ENCODE measurements at regions not wholly inside any gene's neighbourhood (a gene's known extent, or its start where the extent isn't known, plus 50 kb on each side); places are given as distances from the start of the nearest gene placed in this dataset.

GRCh38 chr9:134540276-134541096 is 101.1 kb upstream of the COL5A1 start:
- Histone ChIP-seq H3K4ac (replicated peaks; ENCODE audit: insufficient read length, low read depth, low read length) (no peak overlapping the region), H3K27ac (ENCODE audit: low read depth, low read length) (no peak overlapping the region), H3K23ac (ENCODE audit: insufficient read length) (no peak overlapping the region), H4K5ac (ENCODE audit: insufficient read length, low read depth, low read length) (no peak overlapping the region), H3K56ac (replicated peaks; ENCODE audit: insufficient read length, low read depth, low read length) (no peak overlapping the region), H4K8ac (ENCODE audit: extremely low read depth, insufficient read depth, low read length) (no peak overlapping the region; the same call in 1 of the 2 replicates), H3K4me3 (ENCODE audit: extremely low read depth in 1 of 4, insufficient read depth in 2 of 4, low read depth in 3 of 4, low read length in 4 of 4) (no peak overlapping the region), H3K9me3 (ENCODE audit: insufficient read depth in 2 of 2, low read depth in 1 of 2, low read length in 1 of 2) (no peaks in the 10 kb centered on the region; a peak in 1 of 4 replicates), H3K79me1 (ENCODE audit: low read depth, low read length) (no peaks in the 10 kb centered on the region), H2AFZ (ENCODE audit: low read length) (no peak overlapping the region), H3K4me1 (replicated peaks in 1 of 4; ENCODE audit: control insufficient read depth in 3 of 4, insufficient read depth in 4 of 4, low read length in 3 of 4) (peaks cover 3 to 6% (median 4%) of the 10 kb centered on the region in 4 experiments; a peak in 4 of 7 replicates), H3K79me2 (ENCODE audit: control insufficient read depth in 1 of 2, insufficient read depth in 2 of 2, low read length in 2 of 2) (no peaks in the 10 kb centered on the region), H2AK5ac (ENCODE audit: low read depth, low read length) (no peak overlapping the region), H2BK12ac (ENCODE audit: low read depth, low read length) (no peak overlapping the region), H2BK15ac (ENCODE audit: low read length) (no peak overlapping the region), H3K4me2 (ENCODE audit: insufficient read depth in 1 of 2, low read depth in 2 of 2, low read length in 2 of 2) (no peak overlapping the region), H2BK5ac (ENCODE audit: low read depth, low read length) (no peak overlapping the region), H3K27me3 (replicated peaks in 1 of 4; ENCODE audit: control insufficient read depth in 3 of 4, extremely low read depth in 1 of 4, insufficient read depth in 3 of 4, low read length in 3 of 4) (no peaks in the 10 kb centered on the region; a peak in 1 of 7 replicates), H3K9ac (replicated peaks in 1 of 4; ENCODE audit: extremely low read depth in 1 of 4, low read depth in 3 of 4, low read length in 3 of 4) (no peak overlapping the region), H3K14ac (ENCODE audit: insufficient read length) (no peak overlapping the region), H3K18ac (ENCODE audit: extremely low read depth, low read length) (no peak overlapping the region), H3K36me3 (ENCODE audit: control insufficient read depth in 2 of 4, insufficient read depth in 4 of 4, low read length in 3 of 4) (no peaks in the 10 kb centered on the region), H4K91ac (replicated peaks; ENCODE audit: insufficient read length, low read length) (no peak overlapping the region), H4K20me1 (replicated peaks in 1 of 2; ENCODE audit: control insufficient read depth in 1 of 2, insufficient read depth in 2 of 2, low read length in 2 of 2) (no peaks in the 10 kb centered on the region), H2BK20ac (ENCODE audit: low read length) (no peak overlapping the region), H3K23me2 (ENCODE audit: low read depth, low read length) (no peaks in the 10 kb centered on the region), H2BK120ac (replicated peaks; ENCODE audit: low read depth, low read length) (no peak overlapping the region)
- FAIRE-seq (no peak), DNase-seq (ENCODE audit: low read depth in 1 of 2, low spot score in 2 of 2) (no peak)
- TF ChIP-seq RBBP5 (IDR thresholded peaks at IDR 0.05; ENCODE audit: borderline replicate concordance, low read depth, low read length) = no peak
- no peak for TF ChIP-seq BACH1 (IDR thresholded peaks at IDR 0.05; ENCODE audit: low read length)
- TF ChIP-seq CHD2 (IDR thresholded peaks at IDR 0.05; ENCODE audit: low read length) = no peak
- TF ChIP-seq EGR1 (IDR thresholded peaks at IDR 0.05; ENCODE audit: borderline replicate concordance, low read depth, low read length) = no peak
- no peak for TF ChIP-seq ATF2 (IDR thresholded peaks at IDR 0.05; ENCODE audit: low read length)
- TF ChIP-seq SUZ12 (IDR thresholded peaks at IDR 0.05; ENCODE audit: low read length) = no peak
- 85% methylated on average over 19 of the region's 19 CpGs; no CpG with 5 or more reads in 1 of the 2 experiments for WGBS, 2 experiments (ENCODE audit: extremely low coverage in 1 of 2, insufficient coverage in 1 of 2, insufficient read length in 1 of 2, insufficient replicate concordance in 2 of 2, low coverage in 1 of 2, low lambda C conversion rate in 2 of 2, missing lambda C conversion rate in 1 of 2)
- ChIA-PET CTCF (ENCODE audit: partially characterized antibody) (no interaction called here), POLR2A (ENCODE audit: partially characterized antibody) (no interaction called here)
